Endothelial cell (in vitro differentiated cells): ENCODE measurements at regions not wholly inside any gene's neighbourhood (a gene's known extent, or its start where the extent isn't known, plus 50 kb on each side); places are given as distances from the start of the nearest gene placed in this dataset.

ENCODE experiments used
- DNase-seq: peaks from one replicate; pipeline ENCODE4 v3.0.0; 2021; ENCODE audit warnings: low spot score
- H3K27ac Mint-ChIP-seq: one replicate; pipeline ENCODE4 v1.8.0; 2021; ENCODE audit warnings: mixed read lengths, inconsistent platforms; ENCODE audit not compliant: unreplicated experiment
- H3K27me3 Mint-ChIP-seq: one replicate; pipeline ENCODE4 v1.8.0; 2021; ENCODE audit warnings: mild to moderate bottlenecking, moderate library complexity, mixed read lengths, inconsistent platforms; ENCODE audit not compliant: unreplicated experiment
- H3K36me3 Mint-ChIP-seq: one replicate; pipeline ENCODE4 v1.8.0; 2021; ENCODE audit warnings: mild to moderate bottlenecking, low read depth, mixed read lengths, inconsistent platforms; ENCODE audit not compliant: unreplicated experiment
- H3K4me1 Mint-ChIP-seq: one replicate; pipeline ENCODE4 v1.8.0; 2021; ENCODE audit warnings: mild to moderate bottlenecking, mixed read lengths, inconsistent platforms; ENCODE audit not compliant: unreplicated experiment
- H3K4me3 Mint-ChIP-seq: one replicate; pipeline ENCODE4 v1.8.0; 2021; ENCODE audit warnings: mild to moderate bottlenecking, mixed read lengths, inconsistent platforms; ENCODE audit not compliant: unreplicated experiment
- H3K9me3 Mint-ChIP-seq: one replicate; pipeline ENCODE4 v1.8.0; 2021; ENCODE audit warnings: mixed read lengths, inconsistent platforms; ENCODE audit not compliant: unreplicated experiment
- TF ChIP-seq, protein P1 (sequence below): fragments of 200-600 bp; sonication (generic); IDR thresholded peaks from one replicate; pipeline ENCODE4 v1.5.0; 2021; ENCODE audit warnings: antibody characterized with exemption; ENCODE audit not compliant: unreplicated experiment

DNA sequence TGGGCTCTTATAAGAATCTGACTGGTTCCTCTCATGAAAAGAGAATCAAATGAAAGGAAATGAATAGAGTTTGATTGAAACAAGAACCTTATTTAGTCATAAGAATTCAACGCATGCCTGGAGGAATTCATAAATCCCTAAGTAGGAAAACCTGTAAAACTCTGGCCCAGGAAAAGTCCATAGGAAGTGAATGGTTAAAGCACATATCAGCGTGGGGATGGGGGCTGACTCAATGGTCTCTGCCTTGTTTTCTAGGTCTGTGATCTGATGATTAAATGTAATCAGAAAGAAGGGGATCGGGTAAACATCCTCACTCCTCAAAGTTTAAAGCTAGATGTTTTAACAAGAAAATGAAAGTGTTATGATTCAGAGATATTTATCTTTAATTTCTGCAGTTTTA, 759.4 kb upstream of the C9orf72 start:
- TF ChIP-seq, protein P1, sequence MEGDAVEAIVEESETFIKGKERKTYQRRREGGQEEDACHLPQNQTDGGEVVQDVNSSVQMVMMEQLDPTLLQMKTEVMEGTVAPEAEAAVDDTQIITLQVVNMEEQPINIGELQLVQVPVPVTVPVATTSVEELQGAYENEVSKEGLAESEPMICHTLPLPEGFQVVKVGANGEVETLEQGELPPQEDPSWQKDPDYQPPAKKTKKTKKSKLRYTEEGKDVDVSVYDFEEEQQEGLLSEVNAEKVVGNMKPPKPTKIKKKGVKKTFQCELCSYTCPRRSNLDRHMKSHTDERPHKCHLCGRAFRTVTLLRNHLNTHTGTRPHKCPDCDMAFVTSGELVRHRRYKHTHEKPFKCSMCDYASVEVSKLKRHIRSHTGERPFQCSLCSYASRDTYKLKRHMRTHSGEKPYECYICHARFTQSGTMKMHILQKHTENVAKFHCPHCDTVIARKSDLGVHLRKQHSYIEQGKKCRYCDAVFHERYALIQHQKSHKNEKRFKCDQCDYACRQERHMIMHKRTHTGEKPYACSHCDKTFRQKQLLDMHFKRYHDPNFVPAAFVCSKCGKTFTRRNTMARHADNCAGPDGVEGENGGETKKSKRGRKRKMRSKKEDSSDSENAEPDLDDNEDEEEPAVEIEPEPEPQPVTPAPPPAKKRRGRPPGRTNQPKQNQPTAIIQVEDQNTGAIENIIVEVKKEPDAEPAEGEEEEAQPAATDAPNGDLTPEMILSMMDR: no peak
- Mint-ChIP-seq H3K27ac (peak overlapping the region; percentile 20), H3K9me3 (no peaks in the 10 kb centered on the region), H3K4me1 (peaks cover 20% of the 10 kb centered on the region), H3K27me3 (no peaks in the 10 kb centered on the region), H3K36me3 (no peaks in the 10 kb centered on the region), H3K4me3 (no peak overlapping the region)
- DNase-seq: no peak

DNA sequence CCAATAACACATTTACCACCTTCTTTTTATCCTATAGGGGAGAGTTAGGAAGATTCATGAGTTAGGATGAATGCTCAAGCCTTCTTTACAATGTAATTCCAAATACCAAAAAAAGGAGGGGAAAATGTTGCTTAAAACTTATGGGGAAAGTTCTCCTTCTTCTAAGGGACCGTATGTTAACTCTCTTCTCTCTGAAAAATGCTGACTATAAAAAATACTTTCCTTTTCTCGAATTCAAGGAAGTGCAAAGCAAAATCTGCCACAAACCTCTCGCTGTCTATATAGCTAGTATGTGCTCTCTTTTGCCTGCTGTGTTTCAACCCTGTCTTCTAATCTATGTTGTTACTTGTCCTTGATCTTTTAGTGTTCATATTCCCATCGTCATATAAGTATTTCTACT, 768.6 kb upstream of the C9orf72 start:
- TF ChIP-seq, protein P1: no peak
- Mint-ChIP-seq H3K27me3 (no peaks in the 10 kb centered on the region), H3K9me3 (no peaks in the 10 kb centered on the region), H3K27ac (no peak overlapping the region), H3K36me3 (peaks cover 4% of the 10 kb centered on the region), H3K4me3 (no peak overlapping the region), H3K4me1 (no peaks in the 10 kb centered on the region)
- DNase-seq: no peak

DNA sequence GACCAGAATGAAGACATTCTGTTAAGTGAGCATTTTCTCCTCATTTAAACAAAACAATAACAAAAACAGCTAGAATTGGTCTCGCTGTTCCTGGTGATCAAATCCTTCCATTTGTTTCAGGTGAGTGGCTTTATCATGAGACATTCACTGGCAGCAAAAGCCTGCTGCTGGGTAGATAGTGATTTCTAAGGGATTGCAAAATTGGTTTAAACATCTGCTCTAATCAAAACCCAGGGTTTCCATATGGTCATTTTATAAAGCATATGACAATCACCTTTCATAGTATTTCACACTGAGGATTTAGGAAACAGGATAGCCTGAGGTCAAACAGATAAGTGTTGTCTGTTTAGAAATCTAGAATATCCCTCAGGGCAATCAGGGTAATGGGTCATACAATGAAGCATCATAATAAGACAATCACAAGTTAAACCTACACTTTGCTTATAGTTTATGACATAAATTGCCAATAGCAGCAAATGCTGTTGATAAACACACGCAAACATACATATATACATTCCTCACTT, 769.6 kb upstream of the C9orf72 start:
- Mint-ChIP-seq H3K27ac (no peak overlapping the region), H3K4me1 (no peaks in the 10 kb centered on the region), H3K4me3 (no peak overlapping the region), H3K9me3 (no peaks in the 10 kb centered on the region), H3K36me3 (peaks cover 4% of the 10 kb centered on the region), H3K27me3 (no peaks in the 10 kb centered on the region)
- DNase-seq: no peak
- TF ChIP-seq, protein P1: no peak

DNA sequence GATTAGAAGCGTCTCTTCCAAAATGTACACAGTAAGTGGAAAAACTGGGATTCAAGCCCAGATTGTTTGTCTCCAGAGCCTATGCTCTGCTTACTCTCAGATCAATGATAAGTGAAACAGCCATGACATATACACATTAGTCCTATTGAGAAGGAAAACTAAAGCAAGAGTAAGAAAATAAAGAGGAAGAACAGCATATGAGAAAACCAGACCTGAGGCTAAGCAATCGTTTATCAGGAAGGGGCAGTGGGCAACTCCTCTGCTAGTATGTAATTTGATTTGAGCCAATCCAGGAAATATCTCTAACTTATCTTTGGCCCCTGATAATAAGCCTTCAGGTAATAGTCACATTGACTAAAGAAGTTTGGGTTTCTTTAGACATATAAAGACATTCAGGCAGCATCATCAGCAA, 789.9 kb upstream of the C9orf72 start:
- DNase-seq: no peak
- peaks cover 6% of the 10 kb centered on the region for H3K4me1 Mint-ChIP-seq
- TF ChIP-seq, protein P1: no peak
- H3K4me3 Mint-ChIP-seq: no peak overlapping the region
- no peak overlapping the region for H3K27ac Mint-ChIP-seq
- no peaks in the 10 kb centered on the region for H3K9me3 Mint-ChIP-seq
- H3K27me3 Mint-ChIP-seq: peaks cover 2% of the 10 kb centered on the region
- no peaks in the 10 kb centered on the region for H3K36me3 Mint-ChIP-seq

DNA sequence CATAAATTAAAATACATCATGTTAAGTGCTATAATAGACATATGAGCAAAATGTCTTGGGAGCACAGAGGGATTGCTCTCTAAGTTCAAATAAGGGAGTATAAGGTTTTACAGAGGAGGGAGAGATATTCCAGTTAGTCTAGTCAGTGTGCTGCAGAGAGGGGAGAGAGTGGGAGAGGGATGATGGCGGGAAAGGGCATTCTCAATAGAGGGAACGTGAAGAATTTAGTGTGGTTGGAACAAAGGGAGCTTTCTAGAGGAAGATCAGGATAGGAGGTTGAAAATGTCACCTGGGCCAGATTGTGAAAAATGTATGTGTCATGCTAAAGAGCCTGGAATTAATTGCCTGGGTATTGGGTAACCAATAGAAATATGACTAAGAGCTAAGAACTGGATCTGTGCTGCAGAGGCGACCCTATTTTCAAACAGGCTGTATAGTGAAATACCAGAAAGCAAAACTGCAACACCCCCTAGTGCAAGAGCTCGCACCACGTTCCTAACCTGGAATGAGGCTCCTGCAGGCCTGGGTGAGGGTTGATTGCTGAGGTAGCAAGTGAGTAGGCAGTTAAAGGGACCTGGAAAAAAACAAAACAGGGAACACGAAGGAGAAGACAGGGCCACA, 791.8 kb upstream of the C9orf72 start:
- no peak overlapping the region for H3K27ac Mint-ChIP-seq
- H3K27me3 Mint-ChIP-seq: peaks cover 2% of the 10 kb centered on the region
- no peak overlapping the region for H3K4me3 Mint-ChIP-seq
- TF ChIP-seq, protein P1: no peak
- DNase-seq: no peak
- no peaks in the 10 kb centered on the region for H3K9me3 Mint-ChIP-seq
- H3K4me1 Mint-ChIP-seq: peaks cover 4% of the 10 kb centered on the region
- no peaks in the 10 kb centered on the region for H3K36me3 Mint-ChIP-seq
